SIG-M5 treated with dmso at 0.1 percent for 504 hours (cell line): ENCODE measurements at regions not wholly inside any gene's neighbourhood (a gene's known extent, or its start where the extent isn't known, plus 50 kb on each side); places are given as distances from the start of the nearest gene placed in this dataset.
A peak's percentile ranks its signal among the peaks of the same experiment; 100 is the strongest.
"Not testable (repeated sequence)": the region's sequence is repeated elsewhere in the genome, so short reads cannot be mapped to it uniquely, and the experiment has no call there.

Experiments
- DNase-seq: peaks from one replicate; lab custom pipeline; 2025; ENCODE audit not compliant: unreplicated experiment; lab: John Stamatoyannopoulos, UW

- no peak for DNase-seq
Observed at GRCh38 chrX:142502441-142502840, 297.4 kb upstream of the MAGEC2 start.

- DNase-seq: no peak
Observed at GRCh38 chrX:142499992-142500391, 294.9 kb upstream of the MAGEC2 start.

DNA sequence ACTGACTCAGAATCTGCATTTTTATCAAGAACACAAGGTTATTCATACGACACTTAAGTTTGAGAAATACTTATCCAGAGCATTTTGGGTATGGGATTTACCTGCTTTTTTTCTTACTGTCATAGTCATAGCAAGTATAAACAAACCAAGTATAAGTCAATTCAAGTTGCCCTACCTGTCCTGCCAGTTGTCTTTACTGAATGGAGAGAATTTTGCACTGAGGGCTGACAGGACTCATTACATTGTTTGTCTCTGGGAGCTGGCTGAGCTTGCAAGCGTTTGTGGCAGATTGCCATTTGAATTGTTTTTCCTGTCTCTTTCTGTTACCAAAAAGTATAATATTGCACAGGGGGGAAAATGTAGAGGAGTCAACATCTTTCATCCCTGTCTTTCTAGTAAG, 278.9 kb upstream of the MAGEC2 start:
- peak; percentile 29 for DNase-seq

GRCh38 chrX:142446349-142446748, 241.3 kb upstream of the MAGEC2 start:
- no peak for DNase-seq

DNA sequence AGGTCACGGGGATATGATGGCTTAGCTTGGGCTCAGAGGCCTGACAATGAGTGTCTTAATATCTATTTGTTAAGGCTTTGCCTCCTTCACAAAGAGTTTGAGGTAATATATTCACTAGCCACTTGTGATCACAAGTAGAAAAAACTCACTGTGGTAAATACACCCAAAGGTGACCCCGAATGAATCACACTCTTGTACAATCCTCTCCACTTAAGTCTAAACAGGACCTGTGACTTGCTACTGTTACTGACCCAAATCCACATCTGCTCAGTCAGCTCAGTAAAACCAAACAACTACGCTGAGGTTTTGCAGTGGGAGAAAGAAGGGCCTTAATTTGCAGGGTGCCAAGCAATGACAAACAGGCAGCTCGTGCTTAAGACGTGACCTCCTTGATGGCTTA, 223.8 kb upstream of the MAGEC2 start:
- no peak for DNase-seq

GRCh38 chrX:142390998-142391397, 185.9 kb upstream of the MAGEC2 start:
- not testable (repeated sequence) for DNase-seq

- no peak for DNase-seq
Observed at GRCh38 chrX:142363501-142363900, 158.4 kb upstream of the MAGEC2 start.

DNA sequence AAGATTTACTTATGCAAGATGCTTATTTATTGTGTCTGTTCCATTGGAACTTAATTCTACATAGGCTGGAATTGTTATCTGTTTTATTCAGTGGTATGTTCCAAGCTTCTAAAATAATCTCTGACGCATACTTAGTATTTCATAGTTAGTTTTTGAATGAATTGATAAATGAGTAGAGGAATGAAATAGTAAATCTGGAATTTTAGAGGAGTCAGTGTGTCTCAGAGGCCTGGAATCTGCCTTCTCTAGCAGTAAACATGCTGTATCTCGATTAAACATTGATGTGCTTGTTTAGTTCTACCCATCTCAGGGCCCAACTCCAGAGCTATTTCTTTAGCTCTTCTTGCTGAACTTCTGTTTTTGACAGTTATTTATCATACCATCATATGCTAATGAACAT, 154.2 kb upstream of the MAGEC2 start:
- no peak for DNase-seq

- no peak for DNase-seq
Observed at GRCh38 chrX:142327182-142327581, 122.1 kb upstream of the MAGEC2 start.

GRCh38 chrX:142312591-142312990, 107.5 kb upstream of the MAGEC2 start:
- DNase-seq: no peak

GRCh38 chrX:142299406-142299805, 94.3 kb upstream of the MAGEC2 start:
- no peak for DNase-seq

- DNase-seq: no peak
Observed at GRCh38 chrX:142296421-142296820, 91.3 kb upstream of the MAGEC2 start.

GRCh38 chrX:142295190-142295589, 90.1 kb upstream of the MAGEC2 start:
- no peak for DNase-seq

DNA sequence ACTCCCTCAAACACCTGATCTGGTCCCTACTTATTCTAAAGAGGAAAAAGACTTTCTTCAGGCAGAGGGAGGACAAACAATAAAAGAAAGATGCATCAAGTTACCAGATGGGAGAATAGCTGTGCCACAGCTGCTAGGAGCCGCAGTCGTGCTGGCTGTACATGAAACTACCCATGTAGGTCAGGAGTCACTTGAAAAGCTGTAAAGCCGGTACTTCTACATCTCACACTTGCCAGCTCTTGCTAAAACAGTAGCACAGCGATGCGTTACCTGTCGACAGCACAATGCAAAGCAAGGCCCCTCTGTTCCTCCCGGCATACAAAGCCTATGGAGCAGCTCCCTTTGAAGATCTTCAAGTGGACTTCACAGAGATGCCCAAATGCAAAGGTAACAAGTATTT, 65.1 kb upstream of the MAGEC2 start:
- DNase-seq: not testable (repeated sequence)

DNA sequence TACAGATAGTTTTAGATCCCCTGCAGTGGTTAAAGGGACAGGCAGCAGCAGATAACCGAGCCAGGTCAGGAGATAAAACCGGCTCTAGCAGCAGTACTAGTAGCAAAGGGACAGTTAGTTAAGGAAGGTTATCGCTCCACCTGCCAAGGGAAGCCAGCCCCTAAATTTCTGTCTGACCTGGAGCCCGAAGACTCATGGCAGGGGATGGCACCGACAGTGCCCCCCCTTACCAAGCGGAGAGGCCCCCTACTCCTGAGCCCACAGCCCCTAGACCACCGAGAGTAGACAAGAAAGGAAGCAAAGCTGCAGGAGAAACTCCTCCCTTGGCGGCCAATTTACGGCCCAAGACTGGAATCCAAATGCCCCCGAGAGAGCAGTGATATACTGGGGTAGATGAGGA, 61.3 kb upstream of the MAGEC2 start:
- DNase-seq: no peak

- DNase-seq: not testable (repeated sequence)
Observed at GRCh38 chrX:142265549-142265948, 60.5 kb upstream of the MAGEC2 start.

DNA sequence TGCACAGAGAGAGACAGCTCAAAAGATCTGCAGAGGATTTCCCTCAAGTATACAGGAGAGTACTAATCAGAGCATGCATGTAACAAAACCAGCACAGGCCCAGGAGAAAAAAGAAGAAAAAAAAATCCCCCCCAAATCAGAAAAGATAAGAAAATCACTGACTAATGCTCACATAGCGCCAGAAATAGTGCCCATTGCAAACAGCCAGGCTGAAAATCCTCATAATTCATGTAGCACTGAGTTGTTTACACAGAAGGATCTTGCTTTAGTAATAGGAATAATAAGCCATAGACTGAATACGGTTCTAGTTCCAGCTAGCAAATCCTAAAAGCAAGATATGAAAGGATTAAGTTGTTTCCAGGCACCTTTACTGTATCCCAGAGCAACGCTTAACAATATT, 51.8 kb upstream of the MAGEC2 start:
- no peak for DNase-seq
